GM13976 (cell line): ENCODE measurements at regions not wholly inside any gene's neighbourhood (a gene's known extent, or its start where the extent isn't known, plus 50 kb on each side); places are given as distances from the start of the nearest gene placed in this dataset.

Experiments
- DNase-seq: peaks from one replicate; pipeline ENCODE4 v3.0.0; 2012; ENCODE audit warnings: low spot score
- CTCF ChIP-seq: IDR thresholded peaks from 2 replicates; pipeline ENCODE4 v1.5.1; 2012; ENCODE audit warnings: borderline replicate concordance, mild to moderate bottlenecking; ENCODE audit not compliant: insufficient read depth; ENCODE audit errors: extremely low read depth, missing control alignments, control extremely low read depth
- in situ Hi-C: fragments of 300-500 bp; cut with MboI; formaldehyde crosslinking; loops from one replicate; pipeline ENCODE4 v1.12.0; 2022; ENCODE audit warnings: low sequenced_read_pairs, mixed read lengths, inconsistent platforms; ENCODE audit not compliant: unreplicated experiment

GRCh38 chr10:131513445-131513844 lies 201.9 kb upstream of the TCERG1L start:
- no peak for DNase-seq
- in situ Hi-C loops: no loop called here
- TF ChIP-seq CTCF: no peak

GRCh38 chr10:131513901-131514300 lies 202.4 kb upstream of the TCERG1L start:
- in situ Hi-C loops: no loop called here
- no peak for DNase-seq
- no peak for TF ChIP-seq CTCF

- in situ Hi-C loops: no loop called here
- no peak for DNase-seq
- no peak for TF ChIP-seq CTCF
Observed at GRCh38 chr10:131514454-131514853, 202.9 kb upstream of the TCERG1L start.

GRCh38 chr10:131516285-131516684 lies 204.8 kb upstream of the TCERG1L start:
- in situ Hi-C loops: no loop called here
- TF ChIP-seq CTCF: no peak
- DNase-seq: no peak

- no peak for DNase-seq
- no peak for TF ChIP-seq CTCF
- in situ Hi-C loops: no loop called here
Observed at GRCh38 chr10:131517781-131518180, 206.3 kb upstream of the TCERG1L start.

GRCh38 chr10:131519723-131520605 lies 208.4 kb upstream of the TCERG1L start:
- peak; percentile 22 for DNase-seq
- in situ Hi-C loops: no loop called here
- no peak for TF ChIP-seq CTCF
